ENCODE measurements at regions not wholly inside any gene's neighbourhood (a gene's known extent, or its start where the extent isn't known, plus 50 kb on each side); places are given as distances from the start of the nearest gene placed in this dataset.

GRCh38 chr6:119728935-119729334 is 379.4 kb upstream of the MAN1A1 start:
- TF ChIP-seq POLR2A (IDR thresholded peaks at IDR 0.05; ENCODE audit: insufficient read depth in 1 of 2, low read depth in 2 of 2, low read length in 2 of 2) (no peak), CBFB (CRISPR knock-in tag; IDR thresholded peaks at IDR 0.05) (no peak), ZNF496 (CRISPR knock-in tag; IDR thresholded peaks at IDR 0.05; ENCODE audit: insufficient replicate concordance) (no peak), FOXK2 (IDR thresholded peaks at IDR 0.05) (no peak)
- TF ChIP-seq, protein P1, sequence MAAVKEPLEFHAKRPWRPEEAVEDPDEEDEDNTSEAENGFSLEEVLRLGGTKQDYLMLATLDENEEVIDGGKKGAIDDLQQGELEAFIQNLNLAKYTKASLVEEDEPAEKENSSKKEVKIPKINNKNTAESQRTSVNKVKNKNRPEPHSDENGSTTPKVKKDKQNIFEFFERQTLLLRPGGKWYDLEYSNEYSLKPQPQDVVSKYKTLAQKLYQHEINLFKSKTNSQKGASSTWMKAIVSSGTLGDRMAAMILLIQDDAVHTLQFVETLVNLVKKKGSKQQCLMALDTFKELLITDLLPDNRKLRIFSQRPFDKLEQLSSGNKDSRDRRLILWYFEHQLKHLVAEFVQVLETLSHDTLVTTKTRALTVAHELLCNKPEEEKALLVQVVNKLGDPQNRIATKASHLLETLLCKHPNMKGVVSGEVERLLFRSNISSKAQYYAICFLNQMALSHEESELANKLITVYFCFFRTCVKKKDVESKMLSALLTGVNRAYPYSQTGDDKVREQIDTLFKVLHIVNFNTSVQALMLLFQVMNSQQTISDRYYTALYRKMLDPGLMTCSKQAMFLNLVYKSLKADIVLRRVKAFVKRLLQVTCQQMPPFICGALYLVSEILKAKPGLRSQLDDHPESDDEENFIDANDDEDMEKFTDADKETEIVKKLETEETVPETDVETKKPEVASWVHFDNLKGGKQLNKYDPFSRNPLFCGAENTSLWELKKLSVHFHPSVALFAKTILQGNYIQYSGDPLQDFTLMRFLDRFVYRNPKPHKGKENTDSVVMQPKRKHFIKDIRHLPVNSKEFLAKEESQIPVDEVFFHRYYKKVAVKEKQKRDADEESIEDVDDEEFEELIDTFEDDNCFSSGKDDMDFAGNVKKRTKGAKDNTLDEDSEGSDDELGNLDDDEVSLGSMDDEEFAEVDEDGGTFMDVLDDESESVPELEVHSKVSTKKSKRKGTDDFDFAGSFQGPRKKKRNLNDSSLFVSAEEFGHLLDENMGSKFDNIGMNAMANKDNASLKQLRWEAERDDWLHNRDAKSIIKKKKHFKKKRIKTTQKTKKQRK (IDR thresholded peaks at IDR 0.05; ENCODE audit: low read length), result no peak
